ENCODE measurements at regions not wholly inside any gene's neighbourhood (a gene's known extent, or its start where the extent isn't known, plus 50 kb on each side); places are given as distances from the start of the nearest gene placed in this dataset.

DNA sequence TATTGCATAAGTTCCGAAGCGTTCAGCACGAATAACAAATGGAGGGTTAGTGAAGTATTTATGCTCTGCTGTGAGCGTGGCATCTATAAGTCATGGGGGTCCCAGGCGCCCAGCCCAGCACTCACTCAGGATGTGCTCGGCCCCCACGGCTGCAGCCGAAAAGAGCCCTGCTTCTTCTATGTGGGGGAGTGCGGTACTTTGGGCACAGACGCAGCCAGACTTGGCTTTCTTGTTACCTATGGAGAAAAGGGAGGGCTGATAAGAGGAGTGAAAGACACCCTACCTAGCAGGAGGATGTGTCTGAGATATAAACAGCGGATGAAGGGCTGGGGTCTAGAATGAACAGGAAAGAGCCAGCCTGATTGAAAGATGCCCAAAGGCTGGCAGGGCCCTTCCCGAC lies 51.4 kb downstream of the MRPL36 start:
- peaks cover 0 to 8% (median 0%) of the 10 kb centered on the region in 4 donors for H3K9me3 ChIP-seq
- H3K27me3 ChIP-seq = peaks cover 0 to 64% (median 8%) of the 10 kb centered on the region in 3 donors
- TF ChIP-seq POLR2A (IDR thresholded peaks at IDR 0.05) = no peak
- TF ChIP-seq EP300 (IDR thresholded peaks at IDR 0.05) = no peak
- TF ChIP-seq CTCF (IDR thresholded peaks at IDR 0.05) = no peak
- no peak for TF ChIP-seq POLR2AphosphoS5 (IDR thresholded peaks at IDR 0.05)
- intact Hi-C loops (cut with DNase I; ENCODE audit: low total_unique reads) = no loop called here
- no peak overlapping the region for H3K27ac ChIP-seq
- H3K4me3 ChIP-seq = no peak overlapping the region
- no peaks in the 10 kb centered on the region for H3K4me1 ChIP-seq
- H3K36me3 ChIP-seq = no peaks in the 10 kb centered on the region
- DNase-seq = no peak
- WGBS, 5 donors = 82 to 91% (median 89%) methylated on average over 9 to 12 of the region's 12 CpGs

- Histone ChIP-seq H3K27me3 (peaks cover 0 to 58% (median 8%) of the 10 kb centered on the region in 3 donors), H3K9me3 (peaks cover 0 to 4% (median 0%) of the 10 kb centered on the region in 4 donors), H3K27ac (no peak overlapping the region), H3K4me3 (no peak overlapping the region), H3K4me1 (no peaks in the 10 kb centered on the region), H3K36me3 (no peaks in the 10 kb centered on the region)
- no peak for DNase-seq
- intact Hi-C loops (cut with DNase I; ENCODE audit: low total_unique reads) = no loop called here
- TF ChIP-seq EP300 (IDR thresholded peaks at IDR 0.05) (no peak), CTCF (IDR thresholded peaks at IDR 0.05) (no peak), POLR2AphosphoS5 (IDR thresholded peaks at IDR 0.05) (no peak), POLR2A (IDR thresholded peaks at IDR 0.05) (no peak)
- WGBS, 5 donors = 82 to 100% (median 84%) methylated on average over 3 to 5 of the region's 5 CpGs
These were observed 51.9 kb downstream of the MRPL36 start for GRCh38 chr5:1747803-1748085.

GRCh38 chr5:1747079-1747802 lies 52.4 kb downstream of the MRPL36 start:
- TF ChIP-seq POLR2A (IDR thresholded peaks at IDR 0.05) (no peak), POLR2AphosphoS5 (IDR thresholded peaks at IDR 0.05) (no peak), EP300 (IDR thresholded peaks at IDR 0.05) (no peak), CTCF (IDR thresholded peaks at IDR 0.05) (no peak)
- no peaks in the 10 kb centered on the region for H3K9me3 ChIP-seq
- H3K36me3 ChIP-seq = no peaks in the 10 kb centered on the region
- no peak for DNase-seq
- 77 to 81% (median 79%) methylated on average over 21 to 24 of the region's 24 CpGs for WGBS, 5 donors
- intact Hi-C loops (cut with DNase I; ENCODE audit: low total_unique reads) = no loop called here
- H3K27me3 ChIP-seq = peaks cover 0 to 53% (median 8%) of the 10 kb centered on the region in 3 donors
- H3K4me3 ChIP-seq = no peak overlapping the region
- no peak overlapping the region for H3K27ac ChIP-seq
- H3K4me1 ChIP-seq = no peaks in the 10 kb centered on the region

GRCh38 chr5:1746371-1747078 lies 53.1 kb downstream of the MRPL36 start:
- TF ChIP-seq POLR2A (IDR thresholded peaks at IDR 0.05) (no peak), POLR2AphosphoS5 (IDR thresholded peaks at IDR 0.05) (no peak), CTCF (IDR thresholded peaks at IDR 0.05) (no peak), EP300 (IDR thresholded peaks at IDR 0.05) (no peak)
- DNase-seq = no peak
- Histone ChIP-seq H3K27ac (no peak overlapping the region), H3K4me1 (no peaks in the 10 kb centered on the region), H3K36me3 (no peaks in the 10 kb centered on the region), H3K27me3 (peaks cover 0 to 46% (median 3%) of the 10 kb centered on the region in 3 donors), H3K4me3 (no peak overlapping the region), H3K9me3 (no peaks in the 10 kb centered on the region)
- 88 to 93% (median 90%) methylated on average over 45 to 63 of the region's 63 CpGs for WGBS, 5 donors
- intact Hi-C loops (cut with DNase I; ENCODE audit: low total_unique reads) = no loop called here
